Ishikawa (cell line): ENCODE measurements at regions not wholly inside any gene's neighbourhood (a gene's known extent, or its start where the extent isn't known, plus 50 kb on each side); places are given as distances from the start of the nearest gene placed in this dataset.

ENCODE experiments used
- CEBPB ChIP-seq: IDR thresholded peaks from 2 replicates; pipeline ENCODE4 v1.6.1; 2012
- CREB1 ChIP-seq: IDR thresholded peaks from 2 replicates; pipeline ENCODE4 v1.6.1; 2012; ENCODE audit warnings: low read depth
- EGR1 ChIP-seq: IDR thresholded peaks from 2 replicates; pipeline ENCODE4 v1.6.1; 2012
- EP300 ChIP-seq: IDR thresholded peaks from 2 replicates; pipeline ENCODE4 v1.6.1; 2012; ENCODE audit warnings: borderline replicate concordance
- FOXM1 ChIP-seq: IDR thresholded peaks from 2 replicates; pipeline ENCODE4 v1.6.1; 2012; ENCODE audit warnings: low read depth, borderline replicate concordance
- MAX ChIP-seq: IDR thresholded peaks from 2 replicates; pipeline ENCODE4 v1.6.1; 2012
- NFIC ChIP-seq: IDR thresholded peaks from 2 replicates; pipeline ENCODE4 v1.6.1; 2012
- RAD21 ChIP-seq: IDR thresholded peaks from 2 replicates; pipeline ENCODE4 v1.6.1; 2012; ENCODE audit warnings: low read depth
- REST ChIP-seq: IDR thresholded peaks from 2 replicates; pipeline ENCODE4 v1.6.1; 2012; ENCODE audit warnings: low read depth, mild to moderate bottlenecking
- TAF1 ChIP-seq: IDR thresholded peaks from 2 replicates; pipeline ENCODE4 v1.6.1; 2012; ENCODE audit warnings: low read depth, mild to moderate bottlenecking
- TCF12 ChIP-seq: IDR thresholded peaks from 2 replicates; pipeline ENCODE4 v1.6.1; 2012; ENCODE audit warnings: low read depth
- TEAD4 ChIP-seq: IDR thresholded peaks from 2 replicates; pipeline ENCODE4 v1.6.1; 2012
- USF1 ChIP-seq: IDR thresholded peaks from 2 replicates; pipeline ENCODE4 v1.6.1; 2012
- YY1 ChIP-seq: IDR thresholded peaks from 2 replicates; pipeline ENCODE4 v1.6.1; 2012; ENCODE audit warnings: low read depth
- ZBTB7A ChIP-seq: IDR thresholded peaks from 2 replicates; pipeline ENCODE4 v1.6.1; 2012; ENCODE audit warnings: low read depth

- TF ChIP-seq TAF1: no peak
- TF ChIP-seq ZBTB7A: no peak
- no peak for TF ChIP-seq REST
- TF ChIP-seq TCF12: no peak
- TF ChIP-seq CREB1: no peak
- peak; percentile 91 for TF ChIP-seq RAD21
- no peak for TF ChIP-seq EP300
Measured at GRCh38 chr3:102673271-102674115, 238.7 kb downstream of the ZPLD1 start.

GRCh38 chr3:102674284-102674683 is 239.5 kb downstream of the ZPLD1 start:
- TF ChIP-seq REST (no peak), EP300 (no peak), TAF1 (no peak), NFIC (no peak), CEBPB (no peak), CREB1 (no peak), TCF12 (no peak), RAD21 (no peak), EGR1 (no peak), USF1 (no peak), YY1 (no peak), MAX (no peak), TEAD4 (no peak), ZBTB7A (no peak), FOXM1 (no peak)

GRCh38 chr3:102676424-102676823 is 241.6 kb downstream of the ZPLD1 start:
- TF ChIP-seq CEBPB (no peak), CREB1 (no peak), EGR1 (no peak), MAX (no peak), TCF12 (no peak), USF1 (no peak), RAD21 (no peak), TAF1 (no peak), TEAD4 (no peak), YY1 (no peak), REST (no peak), FOXM1 (no peak)

GRCh38 chr3:102682741-102683140 is 247.9 kb downstream of the ZPLD1 start:
- TF ChIP-seq USF1 (no peak), EGR1 (no peak), MAX (no peak), TEAD4 (no peak), REST (no peak), NFIC (no peak), TAF1 (no peak), TCF12 (no peak), EP300 (no peak), CEBPB (no peak), RAD21 (no peak), ZBTB7A (no peak), FOXM1 (no peak), CREB1 (no peak), YY1 (no peak)
